ENCODE measurements at regions not wholly inside any gene's neighbourhood (a gene's known extent, or its start where the extent isn't known, plus 50 kb on each side); places are given as distances from the start of the nearest gene placed in this dataset.
"Not testable (repeated sequence)": the region's sequence is repeated elsewhere in the genome, so short reads cannot be mapped to it uniquely, and the experiment has no call there.

DNA sequence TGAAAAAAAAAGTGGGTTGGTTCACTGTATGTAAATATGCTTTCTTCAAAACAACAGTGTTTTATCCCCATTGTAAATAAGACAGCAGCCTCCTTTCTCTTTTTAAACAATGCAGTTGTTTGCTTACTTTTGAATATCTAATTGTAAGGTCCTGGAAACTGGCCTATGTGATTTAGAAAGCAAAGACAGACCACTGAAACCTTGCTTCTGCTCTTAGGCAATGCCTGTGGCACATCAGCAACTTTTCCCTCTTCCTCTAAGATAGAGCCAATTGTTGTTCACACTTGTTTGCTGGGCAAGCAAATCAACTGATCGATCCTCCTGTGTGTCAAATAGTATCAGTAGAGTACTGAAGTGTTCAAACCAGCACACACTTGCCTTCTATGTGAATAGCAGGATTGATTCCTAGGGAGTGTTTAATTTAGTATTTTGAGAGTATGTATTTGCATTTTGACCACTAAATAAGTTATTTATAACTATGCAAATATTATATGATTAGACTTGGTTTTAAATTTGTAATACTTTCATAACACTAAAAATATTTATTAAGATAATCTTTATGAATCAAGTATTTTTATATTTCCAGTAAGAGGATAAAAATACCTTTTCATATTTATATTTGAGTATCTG, 55.4 kb upstream of the GRPR start:
- DNase-seq, result no peak

DNA sequence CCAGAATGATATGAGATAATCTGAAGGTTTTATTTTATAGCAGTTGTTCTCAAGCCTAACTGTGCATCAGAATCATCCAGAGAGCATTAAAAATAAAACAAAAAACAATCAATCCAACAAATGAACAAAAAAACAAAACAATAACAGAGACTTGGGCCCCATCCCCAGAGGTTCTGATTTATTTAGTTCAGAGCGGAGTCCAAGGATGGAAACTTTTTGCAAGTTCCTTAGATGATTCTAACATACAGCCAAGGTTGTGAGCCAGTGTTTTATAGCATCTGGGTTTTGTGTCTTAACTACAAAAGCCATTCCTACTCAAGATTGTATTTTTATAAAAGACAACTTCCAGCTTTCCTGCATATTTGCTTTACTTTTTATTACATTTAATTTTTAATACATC, 59.4 kb upstream of the GRPR start:
- no peak for DNase-seq

- no peak for DNase-seq
These were observed 60.2 kb upstream of the GRPR start for GRCh38 chrX:16063141-16063540.

GRCh38 chrX:16061296-16061695, 62.1 kb upstream of the GRPR start:
- no peak for DNase-seq

DNA sequence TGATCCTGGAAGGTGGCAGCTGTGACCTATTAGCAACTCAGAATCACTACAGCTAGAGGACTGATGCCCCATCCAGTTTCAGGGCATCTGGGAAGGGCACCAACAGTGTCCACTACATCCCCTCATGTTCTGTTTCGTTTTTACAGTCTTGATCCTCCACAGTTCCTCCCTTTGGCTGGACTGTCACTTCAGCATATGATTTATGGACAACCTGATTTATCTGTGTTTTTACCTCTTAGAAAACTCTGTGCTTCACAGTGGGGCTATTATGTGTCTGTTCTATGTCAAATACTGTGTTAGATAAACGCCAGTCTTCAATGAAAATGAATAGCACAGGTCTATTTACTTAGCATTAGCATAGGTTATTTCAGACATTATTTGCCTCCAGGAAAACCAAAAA, 63.1 kb upstream of the GRPR start:
- DNase-seq, result no peak

GRCh38 chrX:16049126-16049525, 74.2 kb upstream of the GRPR start:
- DNase-seq, result not testable (repeated sequence)

- no peak for DNase-seq
These were observed 80.4 kb upstream of the GRPR start for GRCh38 chrX:16042980-16043379.

- no peak for DNase-seq
These were observed 83.5 kb upstream of the GRPR start for GRCh38 chrX:16039834-16040233.

- DNase-seq, result no peak
These were observed 84.0 kb upstream of the GRPR start for GRCh38 chrX:16039363-16039762.

- DNase-seq, result no peak
These were observed 90.0 kb upstream of the GRPR start for GRCh38 chrX:16033331-16033730.

DNA sequence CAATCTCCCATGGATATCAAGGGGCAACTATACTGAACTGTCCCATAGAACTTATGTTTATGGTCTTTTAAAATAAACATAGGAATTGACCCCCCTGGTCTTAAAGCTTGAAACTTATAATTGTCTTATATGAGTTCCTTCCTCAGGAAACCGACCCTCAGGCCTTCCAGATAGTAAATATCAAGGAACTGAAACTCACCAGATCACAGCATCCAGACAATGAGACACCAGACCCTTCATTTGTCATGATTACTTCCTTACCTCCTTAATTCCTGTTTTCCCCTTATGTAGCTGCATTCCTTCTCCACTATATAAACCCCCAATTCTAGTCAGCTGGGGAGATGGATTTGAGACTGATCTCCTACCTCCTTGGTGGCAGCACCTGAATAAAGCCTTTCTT, 94.8 kb upstream of the GRPR start:
- no peak for DNase-seq

DNA sequence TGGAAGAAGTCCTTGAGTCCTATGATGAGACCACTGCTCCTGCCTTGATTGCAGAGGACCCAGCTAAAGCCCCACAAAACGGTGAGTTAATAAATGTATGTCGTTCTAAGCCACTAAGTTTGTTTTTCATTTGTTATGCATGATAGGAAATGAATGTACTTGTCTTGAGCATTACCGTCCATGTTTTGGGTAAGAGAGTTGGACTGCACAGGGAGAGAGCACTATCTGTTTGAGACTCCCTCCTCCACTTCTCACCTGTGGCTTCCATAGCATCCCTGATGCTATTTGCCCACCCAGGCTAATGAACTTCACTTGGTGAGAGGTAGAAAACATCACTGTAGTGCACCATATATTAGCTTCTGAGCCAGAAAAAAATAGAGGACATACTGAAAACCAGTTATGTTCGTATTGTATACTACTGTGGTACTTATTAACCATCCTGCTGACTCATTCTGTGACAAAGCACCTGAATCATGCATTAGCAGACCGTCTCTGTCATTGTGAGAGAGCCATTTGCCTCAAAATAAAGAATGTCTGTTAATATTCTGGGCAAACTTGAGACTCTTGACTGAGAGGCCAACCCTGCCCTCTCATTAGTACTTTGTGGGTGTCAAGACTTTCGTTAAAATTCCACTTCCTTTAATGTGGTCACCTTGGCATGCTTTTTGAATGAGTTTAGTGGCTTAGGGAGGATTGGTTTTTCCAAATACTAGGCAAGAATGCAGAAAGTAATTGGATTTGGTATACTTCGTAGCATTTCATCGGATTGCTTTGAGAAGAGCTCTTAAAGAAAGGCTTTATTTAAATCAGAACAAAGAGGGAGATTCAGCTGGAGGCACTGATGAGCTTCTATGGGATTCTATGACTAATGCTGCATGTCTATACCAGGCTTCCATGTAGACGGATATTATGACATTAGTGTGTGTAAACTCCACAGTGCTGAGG, 99.3 kb upstream of the GRPR start:
- DNase-seq, result peak; percentile 88

- peak; percentile 63 for DNase-seq
These were observed 100.7 kb upstream of the GRPR start for GRCh38 chrX:16022580-16023200.

- DNase-seq, result no peak
These were observed 105.1 kb upstream of the GRPR start for GRCh38 chrX:16018291-16018690.

- no peak for DNase-seq
These were observed 109.2 kb upstream of the GRPR start for GRCh38 chrX:16014171-16014570.

- no peak for DNase-seq
These were observed 111.1 kb upstream of the GRPR start for GRCh38 chrX:16012250-16012649.

DNA sequence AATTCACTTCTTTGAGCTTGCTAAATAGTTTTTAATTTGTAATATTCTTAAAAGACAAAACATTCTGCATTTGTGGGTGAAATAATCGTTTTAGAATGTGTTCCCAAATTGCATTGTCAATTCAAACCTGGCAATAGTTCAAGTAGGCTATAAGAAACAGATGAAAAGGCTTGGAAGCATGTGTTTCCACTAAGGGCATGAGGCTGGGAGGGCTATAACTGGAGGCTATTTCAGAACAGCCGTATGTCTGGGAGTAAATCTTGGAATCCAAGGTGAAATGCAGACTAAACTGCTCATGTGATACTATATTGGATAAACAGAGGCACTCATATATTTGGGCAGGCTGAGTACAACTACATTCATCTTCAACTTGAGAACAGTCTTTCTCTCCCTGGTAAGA, 117.4 kb upstream of the GRPR start:
- no peak for DNase-seq

DNA sequence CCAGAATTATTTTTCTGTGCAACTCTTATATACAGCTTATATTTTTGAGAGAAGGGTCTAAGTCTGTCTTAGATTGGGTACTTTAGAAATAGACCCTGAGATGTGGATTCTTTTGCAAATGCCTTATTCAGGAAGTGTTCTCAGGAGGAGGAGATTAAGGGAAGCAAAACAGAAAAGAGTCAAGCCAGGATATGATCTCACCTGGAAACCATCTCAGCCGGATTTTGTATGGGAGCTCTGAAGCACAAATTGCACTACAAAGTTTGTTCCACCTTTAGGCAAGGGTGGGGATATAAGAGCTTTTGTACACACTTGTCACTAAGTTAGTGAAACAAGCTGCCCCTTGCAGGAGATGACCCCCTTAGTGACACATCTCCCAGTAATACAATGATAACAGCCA, 121.2 kb upstream of the GRPR start:
- DNase-seq, result peak; percentile 4

GRCh38 chrX:15998350-15998749, 125.0 kb upstream of the GRPR start:
- DNase-seq, result no peak

GRCh38 chrX:15989716-15990115, 133.6 kb upstream of the GRPR start:
- DNase-seq, result no peak

- DNase-seq, result peak; percentile 49
These were observed 134.3 kb upstream of the AP1S2 start for GRCh38 chrX:15988661-15989603.

- DNase-seq, result peak; percentile 9
These were observed 131.3 kb upstream of the AP1S2 start for GRCh38 chrX:15985937-15986336.

- peak; percentile 2 for DNase-seq
These were observed 128.4 kb upstream of the AP1S2 start for GRCh38 chrX:15983034-15983433.

All from DMS53 (cell line).